OCI-LY1 (cell line): ENCODE measurements at regions not wholly inside any gene's neighbourhood (a gene's known extent, or its start where the extent isn't known, plus 50 kb on each side); places are given as distances from the start of the nearest gene placed in this dataset.

Source experiments
- H2AFZ ChIP-seq: fragments of 200-600 bp; sonication (generic), shearing (Covaris generic); 2 replicates; pipeline ENCODE4 v1.6.0; 2014; ENCODE audit warnings: antibody characterized with exemption, mild to moderate bottlenecking, low read length
- H3F3A ChIP-seq: fragments of 200-600 bp; sonication (generic), shearing (Covaris generic); 2 replicates; pipeline ENCODE4 v1.6.0; 2014; ENCODE audit warnings: mild to moderate bottlenecking, antibody characterized with exemption, low read length, moderate library complexity; ENCODE audit not compliant: insufficient read depth
- H3K27ac ChIP-seq: fragments of 200-600 bp; sonication (generic); 2 replicates; pipeline ENCODE4 v1.5.1; 2014; ENCODE audit warnings: low read length, mixed run types, mild to moderate bottlenecking, low read depth; ENCODE audit not compliant: poor library complexity, severe bottlenecking
- H3K27me3 ChIP-seq: fragments of 200-600 bp; sonication (generic); 2 replicates; pipeline ENCODE4 v1.6.0; 2014; ENCODE audit warnings: antibody characterized with exemption, mild to moderate bottlenecking, low read length, moderate library complexity; ENCODE audit not compliant: insufficient read depth
- H3K36me3 ChIP-seq: fragments of 200-600 bp; sonication (generic); 2 replicates; pipeline ENCODE4 v1.6.1; 2014; ENCODE audit warnings: mild to moderate bottlenecking, antibody characterized with exemption, low read length, moderate library complexity, mixed read lengths; ENCODE audit not compliant: insufficient read depth
- H3K4me1 ChIP-seq: fragments of 200-600 bp; sonication (generic); 2 replicates; pipeline ENCODE4 v1.5.1; 2014; ENCODE audit warnings: mild to moderate bottlenecking, low read length, moderate library complexity; ENCODE audit not compliant: insufficient read depth, severe bottlenecking
- H3K4me2 ChIP-seq: fragments of 200-600 bp; sonication (generic), shearing (Covaris generic); 2 replicates; pipeline ENCODE4 v1.6.1; 2014; ENCODE audit warnings: low read length
- H3K4me3 ChIP-seq: fragments of 200-600 bp; sonication (generic); 2 replicates; pipeline ENCODE4 v1.5.1; 2014; ENCODE audit warnings: low read length, low read depth, mild to moderate bottlenecking, mixed read lengths; ENCODE audit not compliant: poor library complexity, severe bottlenecking
- H3K79me2 ChIP-seq: fragments of 200-600 bp; shearing (Covaris generic); 2 replicates; pipeline ENCODE4 v1.6.1; 2016; ENCODE audit warnings: mixed run types, low read length, mixed read lengths; ENCODE audit not compliant: insufficient read depth
- H3K9ac ChIP-seq: fragments of 200-600 bp; sonication (generic), shearing (Covaris generic); 2 replicates; pipeline ENCODE4 v1.6.1; 2014; ENCODE audit warnings: mild to moderate bottlenecking, low read length, mixed read lengths
- H3K9me2 ChIP-seq: fragments of 200-600 bp; sonication (generic), shearing (Covaris generic); 2 replicates; pipeline ENCODE4 v1.6.1; 2014; ENCODE audit warnings: low read depth, mild to moderate bottlenecking, low read length, mixed read lengths
- H3K9me3 ChIP-seq: fragments of 200-600 bp; shearing (Covaris generic); 2 replicates; pipeline ENCODE4 v1.6.1; 2014; ENCODE audit warnings: low read length, mixed read lengths
- H4K20me1 ChIP-seq: fragments of 200-600 bp; sonication (generic), shearing (Covaris generic); 2 replicates; pipeline ENCODE4 v1.6.0; 2016; ENCODE audit warnings: mild to moderate bottlenecking, low read length; ENCODE audit not compliant: insufficient read depth
- CTCF ChIP-seq: fragments of 200-600 bp; sonication (generic), shearing (Covaris generic); IDR thresholded peaks from 2 replicates; pipeline ENCODE4 v1.5.1; 2017; ENCODE audit warnings: mild to moderate bottlenecking, antibody characterized with exemption, low read length, moderate library complexity, mixed read lengths
- EZH2 ChIP-seq: fragments of 200-600 bp; sonication (generic), shearing (Covaris generic); IDR thresholded peaks from 2 replicates; pipeline ENCODE4 v1.8.0; 2017; ENCODE audit warnings: borderline replicate concordance, mixed run types, mild to moderate bottlenecking, antibody characterized with exemption, low read length, moderate library complexity, mixed read lengths

- no peak overlapping the region for H2AFZ ChIP-seq
- no peaks in the 10 kb centered on the region for H3K9me2 ChIP-seq
- TF ChIP-seq EZH2 (no peak), CTCF (no peak)
- no peaks in the 10 kb centered on the region for H3K79me2 ChIP-seq
- H3K4me3 ChIP-seq: no peak overlapping the region
- H3K4me1 ChIP-seq: no peaks in the 10 kb centered on the region
- no peaks in the 10 kb centered on the region for H3K9me3 ChIP-seq
- no peak overlapping the region for H3K4me2 ChIP-seq
- H3K27me3 ChIP-seq: no peaks in the 10 kb centered on the region
- no peak overlapping the region for H3K9ac ChIP-seq
- H3K27ac ChIP-seq: no peak overlapping the region
- H3F3A ChIP-seq: no peaks in the 10 kb centered on the region
- no peaks in the 10 kb centered on the region for H4K20me1 ChIP-seq
- no peaks in the 10 kb centered on the region for H3K36me3 ChIP-seq
These were observed 346.4 kb upstream of the HS6ST1 start for GRCh38 chr2:128665113-128665512.

- Histone ChIP-seq H3K79me2 (no peaks in the 10 kb centered on the region), H3K9me2 (no peaks in the 10 kb centered on the region), H3K36me3 (no peaks in the 10 kb centered on the region), H4K20me1 (no peaks in the 10 kb centered on the region), H3K4me3 (no peak overlapping the region), H3K9me3 (no peaks in the 10 kb centered on the region), H2AFZ (no peak overlapping the region), H3F3A (no peaks in the 10 kb centered on the region), H3K9ac (no peak overlapping the region), H3K27ac (no peak overlapping the region), H3K27me3 (no peaks in the 10 kb centered on the region), H3K4me2 (no peak overlapping the region), H3K4me1 (no peaks in the 10 kb centered on the region)
- TF ChIP-seq EZH2 (no peak), CTCF (no peak)
These were observed 347.9 kb upstream of the HS6ST1 start for GRCh38 chr2:128666596-128666995.

GRCh38 chr2:128667391-128667790 is 348.7 kb upstream of the HS6ST1 start:
- Histone ChIP-seq H3K27ac (no peak overlapping the region), H4K20me1 (no peaks in the 10 kb centered on the region), H3K79me2 (no peaks in the 10 kb centered on the region), H2AFZ (no peak overlapping the region), H3K27me3 (no peaks in the 10 kb centered on the region), H3K36me3 (no peaks in the 10 kb centered on the region), H3K9me3 (no peaks in the 10 kb centered on the region), H3F3A (no peaks in the 10 kb centered on the region), H3K9me2 (no peaks in the 10 kb centered on the region), H3K9ac (no peak overlapping the region), H3K4me3 (no peak overlapping the region), H3K4me2 (no peak overlapping the region), H3K4me1 (no peaks in the 10 kb centered on the region)
- TF ChIP-seq CTCF (no peak), EZH2 (no peak)
